ENCODE measurements at regions not wholly inside any gene's neighbourhood (a gene's known extent, or its start where the extent isn't known, plus 50 kb on each side); places are given as distances from the start of the nearest gene placed in this dataset.

- TF ChIP-seq CTCF (IDR thresholded peaks at IDR 0.05; ENCODE audit: low read depth, low read length) (no peak), EZH2phosphoT487 (IDR thresholded peaks at IDR 0.05; ENCODE audit: low read depth) (no peak)
Observed at GRCh38 chr2:129753261-129753660, 226.2 kb upstream of the RAB6C start.
